Right ventricle myocardium inferior (tissue), 1 donor: ENCODE measurements at regions not wholly inside any gene's neighbourhood (a gene's known extent, or its start where the extent isn't known, plus 50 kb on each side); places are given as distances from the start of the nearest gene placed in this dataset.

Source experiments
- ATAC-seq: fragments of 200-7000 bp; cut with Tn5 transposase; one replicate; pipeline ENCODE4 v1.9.1; 2020; ENCODE audit warnings: mild to moderate bottlenecking, moderate library complexity
- DNase-seq: peaks from one replicate; pipeline ENCODE4 v3.0.0; 2021; ENCODE audit errors: missing footprints
- intact Hi-C: fragments of 100-400 bp; cut with DNase I; formaldehyde crosslinking; loops from one replicate; pipeline ENCODE4 v1.11.0; 2022
- donor health status: DM: no; HTN: yes; CAD: no; lungs with severe emphysema.

DNA sequence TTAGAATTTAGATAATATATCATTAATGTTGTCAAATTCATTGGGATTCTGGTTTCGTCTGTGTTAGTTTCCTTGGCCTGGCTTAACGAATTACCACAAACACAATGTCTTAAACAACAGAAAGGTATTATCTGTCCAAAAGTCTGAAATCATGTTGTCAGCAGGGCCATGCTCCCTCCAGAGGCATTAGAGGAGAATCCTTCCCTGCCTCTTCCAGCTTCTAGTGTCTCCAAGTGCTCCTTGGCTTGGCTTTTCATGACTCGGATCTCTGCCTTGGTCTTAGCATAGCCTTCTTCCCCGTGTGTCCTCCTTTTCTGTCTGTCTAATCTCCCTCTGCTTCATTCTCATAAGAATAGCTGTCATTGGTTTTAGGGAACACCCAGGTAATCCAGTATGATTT lies 482.5 kb downstream of the SEMA3D start:
- intact Hi-C loops: no loop called here
- no peak for DNase-seq
- no peak for ATAC-seq

GRCh38 chr7:84701524-84702306 lies 485.1 kb downstream of the SEMA3D start:
- intact Hi-C loops: no loop called here
- DNase-seq (no peak), ATAC-seq (no peak)

GRCh38 chr7:84700563-84701370 lies 486.1 kb downstream of the SEMA3D start:
- DNase-seq (no peak), ATAC-seq (no peak)
- intact Hi-C loops: no loop called here

- DNase-seq: no peak
- intact Hi-C loops: no loop called here
- ATAC-seq: no peak
Measured at GRCh38 chr7:84697506-84697905, 489.4 kb downstream of the SEMA3D start.

DNA sequence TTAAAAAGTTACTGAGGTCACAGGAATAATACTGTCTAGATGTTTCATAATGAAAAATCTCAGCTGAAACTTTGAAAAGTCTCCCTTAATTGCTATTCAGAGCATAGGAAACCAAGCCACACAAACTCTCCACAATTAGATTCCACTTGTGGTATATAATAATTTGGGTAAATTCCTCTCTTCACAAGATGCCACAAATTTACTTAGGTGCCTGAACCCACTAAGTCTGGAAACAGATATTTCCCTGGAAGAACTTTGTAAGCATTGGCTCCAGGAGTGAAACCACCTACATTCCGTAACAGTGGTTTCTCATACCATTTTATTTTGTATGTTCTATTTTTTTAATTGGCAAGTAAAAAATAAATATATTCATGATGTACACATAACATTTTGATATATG lies 493.4 kb downstream of the SEMA3D start:
- ATAC-seq (no peak), DNase-seq (no peak)
- intact Hi-C loops: no loop called here

- intact Hi-C loops: no loop called here
- ATAC-seq: no peak
- no peak for DNase-seq
Measured at GRCh38 chr7:84688671-84689070, 494.1 kb upstream of the SEMA3A start.

DNA sequence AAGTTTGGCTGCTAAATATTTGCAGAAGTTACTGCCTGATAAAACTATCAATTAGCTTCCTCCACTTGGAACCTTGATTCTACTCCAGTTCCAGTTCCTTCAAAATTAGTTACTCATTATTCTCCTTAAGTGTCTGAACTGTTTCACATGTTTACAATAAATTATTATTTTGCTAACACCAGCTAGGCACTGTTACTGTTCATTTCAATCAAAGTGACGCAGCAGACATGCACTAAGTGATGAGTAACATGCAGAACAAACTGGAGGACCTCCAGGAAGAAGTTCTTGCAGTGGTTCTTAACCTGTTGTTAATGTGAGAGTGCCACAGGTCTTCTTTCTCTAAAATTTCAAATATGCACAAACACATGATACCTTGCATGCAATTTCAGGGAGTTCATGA lies 491.8 kb upstream of the SEMA3A start:
- intact Hi-C loops: no loop called here
- DNase-seq: no peak
- no peak for ATAC-seq

- DNase-seq: no peak
- intact Hi-C loops: no loop called here
- no peak for ATAC-seq
Measured at GRCh38 chr7:84684836-84685480, 490.4 kb upstream of the SEMA3A start.

GRCh38 chr7:84682543-84682942 lies 488.0 kb upstream of the SEMA3A start:
- ATAC-seq (no peak), DNase-seq (no peak)
- intact Hi-C loops: no loop called here

- DNase-seq (no peak), ATAC-seq (no peak)
- intact Hi-C loops: no loop called here
Measured at GRCh38 chr7:84678841-84679240, 484.3 kb upstream of the SEMA3A start.

GRCh38 chr7:84677117-84677732 lies 482.6 kb upstream of the SEMA3A start:
- DNase-seq (no peak), ATAC-seq (no peak)
- intact Hi-C loops: no loop called here

DNA sequence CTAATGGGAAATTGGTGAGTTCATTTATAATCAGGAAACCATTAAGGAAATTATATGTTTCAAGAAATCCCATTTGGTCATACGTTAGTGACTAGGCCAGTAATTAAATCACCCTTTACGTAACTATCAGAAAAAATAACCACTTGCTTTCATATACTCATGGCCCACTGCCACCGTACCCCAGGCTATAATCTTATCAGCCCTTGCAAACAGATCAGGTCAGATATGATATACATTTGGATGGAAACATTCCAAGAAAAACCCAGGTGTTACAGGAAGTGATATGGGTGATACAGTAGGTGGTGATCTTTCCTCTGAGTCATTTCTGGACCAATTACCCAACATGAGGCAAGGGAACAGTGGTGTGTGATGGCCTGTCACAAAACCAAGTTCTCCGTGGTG lies 481.0 kb upstream of the SEMA3A start:
- DNase-seq (no peak), ATAC-seq (no peak)
- intact Hi-C loops: no loop called here

- no peak for ATAC-seq
- DNase-seq: no peak
- intact Hi-C loops: no loop called here
Measured at GRCh38 chr7:84674236-84674913, 479.8 kb upstream of the SEMA3A start.

DNA sequence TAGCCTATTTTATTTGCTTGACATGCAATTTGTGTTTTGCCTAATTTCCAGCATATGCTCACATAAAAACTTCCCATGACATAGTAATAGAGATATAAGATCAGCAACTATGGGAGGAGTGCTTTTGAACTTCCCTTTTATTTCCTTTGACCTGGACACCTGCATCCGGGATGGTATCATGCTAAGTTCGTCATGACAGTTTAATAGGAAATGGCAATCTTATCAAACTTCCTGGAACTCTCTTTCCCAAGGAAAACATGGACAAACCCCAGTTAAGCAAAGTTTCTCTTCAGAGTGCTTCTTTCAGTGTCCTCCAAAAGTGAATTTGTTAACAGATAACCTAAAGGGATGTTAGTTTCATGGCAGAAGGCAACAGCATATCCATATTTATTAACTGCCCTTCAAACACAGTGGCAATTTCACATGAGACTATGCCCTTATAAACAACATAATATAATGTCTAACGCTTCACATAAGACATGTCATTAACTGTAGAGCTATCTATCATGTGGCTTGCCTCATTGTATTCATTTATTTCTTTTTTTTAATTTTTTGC lies 474.7 kb upstream of the SEMA3A start:
- ATAC-seq (no peak), DNase-seq (no peak)
- intact Hi-C loops: no loop called here

GRCh38 chr7:84668116-84668515 lies 473.5 kb upstream of the SEMA3A start:
- intact Hi-C loops: no loop called here
- ATAC-seq: no peak

GRCh38 chr7:84666651-84667050 lies 472.1 kb upstream of the SEMA3A start:
- DNase-seq: no peak
- ATAC-seq: no peak
- intact Hi-C loops: no loop called here

More at GRCh38 chr7:84668116-84668515, 473.5 kb upstream of the SEMA3A start:
- DNase-seq: no peak

- DNase-seq (no peak), ATAC-seq (no peak)
- intact Hi-C loops: no loop called here
Measured at GRCh38 chr7:84665339-84665738, 470.8 kb upstream of the SEMA3A start.

DNA sequence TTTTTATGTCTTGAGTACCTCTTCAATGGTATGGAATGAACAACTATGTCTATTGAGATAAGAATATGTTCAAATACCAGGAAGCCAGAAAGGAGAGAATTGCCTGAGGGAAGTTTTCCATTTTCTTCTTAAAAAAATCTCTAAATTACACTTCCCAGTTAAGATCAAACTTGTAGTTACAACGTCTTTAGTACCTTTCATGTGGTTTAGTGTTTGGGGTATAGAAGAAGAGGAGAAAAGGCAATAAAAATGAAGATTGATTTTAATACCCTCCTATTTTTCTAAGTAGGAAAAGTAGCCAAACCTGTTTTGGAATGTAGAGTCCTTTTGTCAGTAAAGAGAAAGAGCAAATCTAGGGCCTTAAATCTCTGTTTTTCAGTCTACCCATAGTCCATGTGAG lies 470.0 kb upstream of the SEMA3A start:
- DNase-seq (no peak), ATAC-seq (no peak)
- intact Hi-C loops: no loop called here

DNA sequence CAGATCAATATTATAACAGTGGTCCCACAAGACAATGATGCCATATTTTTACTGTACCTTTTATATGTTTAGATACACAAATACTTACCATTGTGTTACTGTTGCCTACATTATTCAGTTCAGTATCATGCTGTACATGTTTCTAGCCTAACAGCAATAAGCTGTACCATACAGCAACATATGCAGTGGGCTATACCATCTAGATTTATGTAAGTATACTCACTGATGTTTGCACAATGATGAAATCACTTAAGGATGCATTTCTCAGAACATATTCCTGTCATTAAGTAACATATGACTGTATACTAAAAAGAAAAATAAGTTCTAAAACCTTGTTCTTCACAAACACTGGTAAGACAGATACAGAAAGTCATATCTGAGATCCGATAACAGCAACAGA lies 468.6 kb upstream of the SEMA3A start:
- DNase-seq (no peak), ATAC-seq (no peak)
- intact Hi-C loops: no loop called here
